Bronchial epithelial cell (primary cell): ENCODE measurements at regions not wholly inside any gene's neighbourhood (a gene's known extent, or its start where the extent isn't known, plus 50 kb on each side); places are given as distances from the start of the nearest gene placed in this dataset.

Source experiments
- DNase-seq: peaks from one replicate; pipeline ENCODE4 v3.0.0-alpha.2; 2010; ENCODE audit warnings: low read depth
- FAIRE-seq: peaks from 2 replicates; lab custom pipeline; 2011; peaks lifted over from hg19 to GRCh38; lab: Jason Lieb, UNC
- H3K27me3 ChIP-seq: 2 replicates; pipeline ENCODE4 v1.5.1; 2011; ENCODE audit warnings: low read length; ENCODE audit not compliant: control insufficient read depth, insufficient read depth
- H3K36me3 ChIP-seq: 2 replicates; pipeline ENCODE4 v1.5.1; 2011; ENCODE audit warnings: low read length; ENCODE audit not compliant: control insufficient read depth, insufficient read depth
- H3K4me3 ChIP-seq: 2 replicates; pipeline ENCODE4 v1.5.1; 2011; ENCODE audit warnings: mild to moderate bottlenecking, low read depth, low read length, control low read depth
- TF ChIP-seq, protein P1 (sequence below): IDR thresholded peaks from 2 replicates; pipeline ENCODE4 v1.5.1; 2011; ENCODE audit warnings: mild to moderate bottlenecking, moderate library complexity, low read length, control low read depth, inconsistent platforms; ENCODE audit not compliant: insufficient read depth, severe bottlenecking

DNA sequence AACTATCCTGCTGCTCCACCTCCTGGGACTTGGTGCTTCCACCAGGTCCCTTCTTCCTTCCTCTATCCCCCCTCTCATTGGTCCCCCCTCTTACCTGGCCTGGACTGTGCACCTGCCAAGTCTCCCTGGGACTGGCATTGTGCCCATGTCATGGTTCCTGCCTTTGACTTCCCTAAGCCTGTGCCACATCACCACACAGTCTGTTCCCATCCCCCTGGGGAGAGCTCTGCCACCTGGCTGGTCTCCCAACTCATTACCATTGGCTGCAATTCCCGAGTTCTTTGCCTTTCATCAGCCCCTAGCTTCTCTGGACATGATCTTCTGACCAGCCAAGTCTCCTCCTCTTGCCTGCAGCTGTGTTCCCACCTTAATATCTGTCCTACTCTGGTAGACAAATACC is 180.3 kb downstream of the SREK1 start:
- Histone ChIP-seq H3K27me3 (no peaks in the 10 kb centered on the region), H3K36me3 (no peaks in the 10 kb centered on the region), H3K4me3 (no peak overlapping the region)
- DNase-seq (no peak), FAIRE-seq (peak; percentile 28)
- TF ChIP-seq, protein P1, sequence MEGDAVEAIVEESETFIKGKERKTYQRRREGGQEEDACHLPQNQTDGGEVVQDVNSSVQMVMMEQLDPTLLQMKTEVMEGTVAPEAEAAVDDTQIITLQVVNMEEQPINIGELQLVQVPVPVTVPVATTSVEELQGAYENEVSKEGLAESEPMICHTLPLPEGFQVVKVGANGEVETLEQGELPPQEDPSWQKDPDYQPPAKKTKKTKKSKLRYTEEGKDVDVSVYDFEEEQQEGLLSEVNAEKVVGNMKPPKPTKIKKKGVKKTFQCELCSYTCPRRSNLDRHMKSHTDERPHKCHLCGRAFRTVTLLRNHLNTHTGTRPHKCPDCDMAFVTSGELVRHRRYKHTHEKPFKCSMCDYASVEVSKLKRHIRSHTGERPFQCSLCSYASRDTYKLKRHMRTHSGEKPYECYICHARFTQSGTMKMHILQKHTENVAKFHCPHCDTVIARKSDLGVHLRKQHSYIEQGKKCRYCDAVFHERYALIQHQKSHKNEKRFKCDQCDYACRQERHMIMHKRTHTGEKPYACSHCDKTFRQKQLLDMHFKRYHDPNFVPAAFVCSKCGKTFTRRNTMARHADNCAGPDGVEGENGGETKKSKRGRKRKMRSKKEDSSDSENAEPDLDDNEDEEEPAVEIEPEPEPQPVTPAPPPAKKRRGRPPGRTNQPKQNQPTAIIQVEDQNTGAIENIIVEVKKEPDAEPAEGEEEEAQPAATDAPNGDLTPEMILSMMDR, result no peak

DNA sequence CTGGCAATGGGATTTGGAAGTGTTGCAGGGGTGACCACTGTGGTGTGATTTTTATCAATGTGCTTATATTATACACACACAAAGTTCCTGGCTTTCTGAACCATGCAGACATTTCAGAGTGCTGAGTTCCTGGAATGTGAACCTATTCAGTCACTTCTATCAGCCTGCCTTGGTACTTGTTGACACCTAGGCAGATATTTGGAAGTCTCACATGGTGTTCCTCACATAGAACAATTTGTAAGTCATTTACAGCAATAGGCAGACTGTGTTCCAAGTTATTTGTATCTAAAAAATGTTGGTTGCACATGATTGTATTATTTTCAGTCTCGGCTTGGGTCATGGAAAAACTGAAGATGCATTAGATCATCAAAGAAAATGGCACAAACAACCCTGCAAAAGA is 182.2 kb downstream of the SREK1 start:
- Histone ChIP-seq H3K27me3 (no peaks in the 10 kb centered on the region), H3K4me3 (no peak overlapping the region), H3K36me3 (no peaks in the 10 kb centered on the region)
- no peak for DNase-seq
- FAIRE-seq, result no peak
- TF ChIP-seq, protein P1, result no peak

DNA sequence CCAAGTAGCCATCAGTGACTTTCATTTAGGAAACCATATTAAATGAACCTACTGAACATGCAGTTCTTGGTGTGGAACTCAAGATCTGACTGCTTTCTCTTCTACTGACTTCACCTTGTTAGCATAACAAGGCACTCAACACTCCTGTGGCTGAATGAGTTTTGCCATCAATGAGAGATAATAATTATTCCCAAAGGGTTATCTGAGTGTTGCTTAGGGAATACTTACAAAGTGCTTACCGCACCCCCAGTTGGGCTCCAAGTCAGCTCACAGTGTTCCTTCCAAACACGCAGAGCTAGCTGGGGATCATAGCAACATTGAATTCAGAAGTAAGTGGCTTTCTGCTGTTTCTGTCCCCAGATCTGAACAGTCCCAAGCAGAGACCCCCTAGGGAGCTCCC is 182.9 kb downstream of the SREK1 start:
- H3K27me3 ChIP-seq, result no peaks in the 10 kb centered on the region
- TF ChIP-seq, protein P1, result no peak
- FAIRE-seq (no peak), DNase-seq (no peak)
- H3K4me3 ChIP-seq, result no peak overlapping the region
- no peaks in the 10 kb centered on the region for H3K36me3 ChIP-seq

DNA sequence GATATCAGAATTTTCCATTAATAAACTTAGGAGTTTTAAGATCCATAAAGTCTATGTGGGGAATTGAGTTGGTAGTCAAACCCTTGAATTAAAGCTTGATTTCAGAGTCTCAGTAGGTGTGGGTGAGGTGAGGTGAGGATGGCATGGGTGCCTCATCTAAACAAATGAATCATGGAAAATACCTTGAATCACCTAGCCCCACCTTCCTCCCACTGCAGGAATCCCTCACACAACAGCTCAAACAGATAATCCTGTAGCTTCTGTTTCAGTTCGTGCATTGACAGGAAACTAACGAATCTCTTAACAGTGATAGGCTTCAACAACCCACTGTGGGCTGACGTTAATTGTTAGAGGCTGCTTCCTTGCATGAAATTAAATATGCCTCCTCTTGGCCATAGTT is 185.0 kb downstream of the SREK1 start:
- H3K4me3 ChIP-seq, result no peak overlapping the region
- FAIRE-seq, result peak; percentile 76
- TF ChIP-seq, protein P1, result no peak
- no peaks in the 10 kb centered on the region for H3K27me3 ChIP-seq
- peak; percentile 72 for DNase-seq
- H3K36me3 ChIP-seq, result no peaks in the 10 kb centered on the region

DNA sequence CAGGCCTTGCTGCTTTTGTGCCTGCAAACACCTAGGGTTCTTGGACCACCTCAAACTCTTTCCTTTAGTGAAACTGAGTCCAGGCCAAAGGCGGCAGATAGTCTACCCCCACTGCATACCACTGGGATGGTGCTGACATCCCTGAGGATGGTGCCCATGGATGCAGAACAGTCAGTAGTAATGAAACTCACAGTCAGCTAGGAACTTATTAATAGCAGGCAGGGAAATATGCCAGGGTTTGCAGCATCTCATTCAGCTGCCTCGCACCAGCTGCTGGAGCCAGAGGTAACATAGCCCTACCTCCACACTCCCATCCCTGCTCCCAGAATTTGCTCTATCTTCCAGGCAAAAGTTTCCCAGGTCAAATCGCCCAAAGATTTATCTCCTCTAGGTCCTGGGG is 189.1 kb downstream of the SREK1 start:
- Histone ChIP-seq H3K36me3 (no peaks in the 10 kb centered on the region), H3K27me3 (no peaks in the 10 kb centered on the region), H3K4me3 (no peak overlapping the region)
- FAIRE-seq (peak; percentile 36), DNase-seq (no peak)
- TF ChIP-seq, protein P1, result no peak

DNA sequence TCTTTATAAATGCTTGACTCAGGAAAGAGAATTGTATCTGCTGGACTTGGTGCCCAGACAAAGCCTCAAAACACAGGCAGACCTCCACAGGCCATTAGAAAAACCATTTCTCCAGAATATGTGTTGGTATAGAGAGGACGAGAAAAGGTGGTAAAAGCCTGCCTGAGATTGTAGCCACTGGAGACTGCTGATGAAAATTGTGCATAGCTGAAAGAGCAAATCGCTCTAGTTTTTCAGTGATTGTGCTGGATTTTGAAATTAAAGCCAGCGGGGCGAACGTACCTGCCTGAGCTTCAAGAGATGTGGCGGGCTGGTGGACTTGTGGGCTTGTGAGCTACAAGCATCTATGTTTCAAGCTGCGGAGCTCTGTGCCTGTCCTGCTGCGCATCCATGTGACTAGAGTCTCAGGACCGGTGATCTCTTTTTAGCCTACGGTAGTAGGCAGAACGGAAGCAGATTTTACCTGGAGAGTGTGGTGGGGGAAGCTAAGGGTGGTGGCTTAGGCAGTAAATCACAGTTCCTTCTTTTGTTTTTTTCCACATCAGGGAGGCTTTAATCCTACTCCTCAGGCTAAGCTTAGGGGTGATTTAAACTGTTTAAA is 193.6 kb downstream of the SREK1 start:
- TF ChIP-seq, protein P1, result no peak
- no peak for DNase-seq
- no peak for FAIRE-seq
- Histone ChIP-seq H3K36me3 (no peaks in the 10 kb centered on the region), H3K27me3 (no peaks in the 10 kb centered on the region), H3K4me3 (no peak overlapping the region)
